BLaER1 treated with 17β-estradiol and CSF1 and Interleukin-3, amounts not matched to agents 10 nM and 100 nM (cell line): ENCODE measurements at regions not wholly inside any gene's neighbourhood (a gene's known extent, or its start where the extent isn't known, plus 50 kb on each side); places are given as distances from the start of the nearest gene placed in this dataset.

Experiments
- H3K27ac ChIP-seq, 11 experiments: shearing (Covaris generic); formaldehyde crosslinking; 2 replicates each; pipeline ENCODE4 v1.8.1; 2022
- H3K27me3 ChIP-seq, 11 experiments: shearing (Covaris generic); formaldehyde crosslinking; 2 replicates each; pipeline ENCODE4 v1.8.1; 2022
- H3K36me3 ChIP-seq, 11 experiments: shearing (Covaris generic); formaldehyde crosslinking; 2 replicates each; pipeline ENCODE4 v1.8.1; 2022
- H3K4me1 ChIP-seq, 10 experiments: shearing (Covaris generic); formaldehyde crosslinking; 2 replicates each; pipeline ENCODE4 v1.8.1; 2022
- H3K4me2 ChIP-seq, 11 experiments: shearing (Covaris generic); formaldehyde crosslinking; 2 replicates each; pipeline ENCODE4 v1.8.1; 2022
- H3K4me3 ChIP-seq, 10 experiments: shearing (Covaris generic); formaldehyde crosslinking; 2 replicates each; pipeline ENCODE4 v1.8.1; 2022
- H3K9ac ChIP-seq, 11 experiments: shearing (Covaris generic); formaldehyde crosslinking; 2 replicates each; pipeline ENCODE4 v1.8.1; 2022
- H3K9me3 ChIP-seq, 11 experiments: shearing (Covaris generic); formaldehyde crosslinking; replicated peaks in 1 of 11; 2 replicates each; pipeline ENCODE4 v1.8.1; 2022
- H4K20me1 ChIP-seq, 11 experiments: shearing (Covaris generic); formaldehyde crosslinking; 2 replicates each; pipeline ENCODE4 v1.8.1; 2022
- Cebpa-rat ChIP-seq, 11 experiments: shearing (Covaris generic); IDR thresholded peaks; 2 replicates each; pipeline ENCODE4 v1.8.1; 2022

DNA sequence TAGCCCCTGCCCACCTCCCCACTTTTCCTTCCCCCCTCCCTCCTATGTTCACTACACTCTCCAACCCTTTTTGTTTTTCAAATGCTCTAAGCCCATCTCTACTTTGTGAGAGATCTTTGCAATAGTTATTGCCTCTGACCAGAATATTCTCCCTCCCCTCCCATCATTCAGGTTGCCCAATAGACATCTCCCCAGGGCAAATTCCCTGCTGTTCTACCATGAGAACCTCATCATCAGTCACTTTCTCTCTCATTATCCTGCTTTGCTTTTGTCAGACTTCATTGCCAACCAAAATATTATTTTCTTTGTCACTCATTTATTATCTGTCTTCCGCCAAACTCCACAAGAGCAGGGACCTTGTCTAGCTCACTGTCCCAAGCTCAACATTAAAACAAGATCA, 268.2 kb upstream of the PPARGC1A start:
- Histone ChIP-seq H3K4me1 (no peaks in the 10 kb centered on the region), H3K4me3 (no peak overlapping the region), H4K20me1 (no peaks in the 10 kb centered on the region), H3K36me3 (no peaks in the 10 kb centered on the region), H3K4me2 (no peak overlapping the region), H3K27ac (no peak overlapping the region), H3K27me3 (no peaks in the 10 kb centered on the region), H3K9me3 (no peaks in the 10 kb centered on the region), H3K9ac (no peak overlapping the region)
- TF ChIP-seq Cebpa-rat (IDR thresholded peaks at IDR 0.05) = no peak

DNA sequence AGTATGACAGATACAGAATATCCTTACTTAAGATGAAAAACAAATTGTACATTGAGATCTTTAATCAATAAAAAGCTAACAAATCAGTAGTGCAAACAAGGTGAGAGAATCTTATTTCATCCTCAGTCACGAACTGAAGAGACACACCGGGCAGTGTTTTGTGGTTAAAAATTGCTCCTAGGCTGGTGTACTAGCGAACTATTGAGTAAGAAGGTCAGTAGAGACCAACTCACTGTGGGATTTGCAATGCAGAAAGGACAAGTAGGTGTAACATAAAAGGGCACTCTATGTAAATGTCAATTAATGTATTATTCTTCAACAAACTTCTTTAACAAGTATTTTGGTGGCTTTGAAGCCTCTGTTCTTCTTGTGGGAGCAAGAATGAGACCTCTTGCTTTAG, 260.2 kb upstream of the PPARGC1A start:
- Histone ChIP-seq H3K27me3 (no peaks in the 10 kb centered on the region), H3K4me2 (no peak overlapping the region)
- TF ChIP-seq Cebpa-rat (IDR thresholded peaks at IDR 0.05) = no peak

DNA sequence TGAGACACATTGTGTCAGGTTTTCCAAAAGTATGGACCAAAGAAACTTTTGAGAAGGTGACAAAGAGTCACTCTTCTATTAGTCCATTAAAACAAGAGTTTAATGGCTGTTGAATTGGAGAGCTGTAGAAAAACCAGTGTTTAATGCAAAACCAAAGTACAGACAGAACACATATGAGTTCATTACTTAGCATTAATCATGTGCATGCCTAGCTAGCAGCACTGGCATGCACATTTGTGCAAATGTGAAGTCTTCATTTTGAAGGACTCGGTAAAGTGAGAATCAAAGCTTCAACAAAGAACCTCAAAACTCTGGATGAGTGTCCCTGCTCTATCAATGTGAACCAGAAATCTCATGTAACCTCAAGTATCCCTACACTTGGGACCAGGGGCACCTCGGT, 256.3 kb upstream of the PPARGC1A start:
- H3K27ac ChIP-seq = no peak overlapping the region
- no peak overlapping the region for H3K4me3 ChIP-seq
- H3K4me1 ChIP-seq = peaks cover 0 to 4% (median under 1%) of the 10 kb centered on the region in 10 experiments; a peak in 8 of 20 replicates
- no peak for TF ChIP-seq Cebpa-rat (IDR thresholded peaks at IDR 0.05)
- H3K27me3 ChIP-seq = no peaks in the 10 kb centered on the region
- H3K9ac ChIP-seq = no peak overlapping the region
- H4K20me1 ChIP-seq = no peaks in the 10 kb centered on the region
- H3K9me3 ChIP-seq = no peaks in the 10 kb centered on the region
- H3K4me2 ChIP-seq = no peak overlapping the region
- H3K36me3 ChIP-seq = no peaks in the 10 kb centered on the region

More for the DNA sequence above, 260.2 kb upstream of the PPARGC1A start:
- Histone ChIP-seq H3K4me1 (peaks cover 12 to 16% (median 14%) of the 10 kb centered on the region in 10 experiments), H3K4me3 (no peak overlapping the region), H3K9ac (no peak overlapping the region), H3K9me3 (no peaks in the 10 kb centered on the region), H4K20me1 (no peaks in the 10 kb centered on the region), H3K27ac (no peak overlapping the region), H3K36me3 (no peaks in the 10 kb centered on the region)

DNA sequence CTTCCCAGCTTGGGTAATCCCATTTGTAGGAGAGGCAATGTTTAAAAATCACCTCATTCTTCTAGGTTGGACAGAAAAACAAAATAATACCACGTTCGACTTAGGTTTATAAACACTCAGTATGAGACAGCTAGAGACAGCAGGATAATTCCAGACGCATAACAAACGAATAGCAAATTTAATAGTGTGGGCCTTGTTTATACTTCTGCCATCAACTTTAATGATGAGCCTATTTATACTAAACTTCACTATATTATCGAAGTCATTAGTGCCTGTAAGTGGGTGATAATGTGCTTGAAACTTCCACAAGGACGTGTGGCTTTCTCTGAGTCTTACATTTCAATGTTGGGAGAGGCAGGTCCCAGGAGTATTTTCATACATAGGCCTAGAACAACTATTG, 255.7 kb upstream of the PPARGC1A start:
- no peaks in the 10 kb centered on the region for H4K20me1 ChIP-seq
- H3K4me1 ChIP-seq = no peaks in the 10 kb centered on the region
- no peaks in the 10 kb centered on the region for H3K27me3 ChIP-seq
- H3K36me3 ChIP-seq = no peaks in the 10 kb centered on the region
- no peak for TF ChIP-seq Cebpa-rat (IDR thresholded peaks at IDR 0.05)
- no peaks in the 10 kb centered on the region for H3K9me3 ChIP-seq
- H3K27ac ChIP-seq = no peak overlapping the region
- no peak overlapping the region for H3K4me3 ChIP-seq
- H3K4me2 ChIP-seq = no peak overlapping the region
- no peak overlapping the region for H3K9ac ChIP-seq

- H3K27me3 ChIP-seq = no peaks in the 10 kb centered on the region
- no peaks in the 10 kb centered on the region for H3K9me3 ChIP-seq
- no peak overlapping the region for H3K4me2 ChIP-seq
- no peak overlapping the region for H3K4me3 ChIP-seq
- H3K36me3 ChIP-seq = no peaks in the 10 kb centered on the region
- no peaks in the 10 kb centered on the region for H4K20me1 ChIP-seq
- no peak for TF ChIP-seq Cebpa-rat (IDR thresholded peaks at IDR 0.05)
- H3K27ac ChIP-seq = no peak overlapping the region
- H3K4me1 ChIP-seq = no peaks in the 10 kb centered on the region
- no peak overlapping the region for H3K9ac ChIP-seq
Observed at GRCh38 chr4:24144381-24144780, 254.5 kb upstream of the PPARGC1A start.

GRCh38 chr4:24143741-24144140, 253.9 kb upstream of the PPARGC1A start:
- no peaks in the 10 kb centered on the region for H3K4me1 ChIP-seq

GRCh38 chr4:24141836-24142235, 252.0 kb upstream of the PPARGC1A start:
- Histone ChIP-seq H3K36me3 (no peaks in the 10 kb centered on the region), H3K9me3 (no peaks in the 10 kb centered on the region), H3K9ac (no peak overlapping the region), H3K4me2 (no peak overlapping the region), H3K27me3 (no peaks in the 10 kb centered on the region), H3K4me3 (no peak overlapping the region), H3K27ac (no peak overlapping the region), H3K4me1 (no peaks in the 10 kb centered on the region), H4K20me1 (no peaks in the 10 kb centered on the region)
- TF ChIP-seq Cebpa-rat (IDR thresholded peaks at IDR 0.05) = no peak

More at GRCh38 chr4:24143741-24144140, 253.9 kb upstream of the PPARGC1A start:
- no peak overlapping the region for H3K27ac ChIP-seq
- H3K4me3 ChIP-seq = no peak overlapping the region
- H4K20me1 ChIP-seq = no peaks in the 10 kb centered on the region
- TF ChIP-seq Cebpa-rat (IDR thresholded peaks at IDR 0.05) = no peak
- no peak overlapping the region for H3K4me2 ChIP-seq
- H3K36me3 ChIP-seq = no peaks in the 10 kb centered on the region
- no peak overlapping the region for H3K9ac ChIP-seq
- no peaks in the 10 kb centered on the region for H3K27me3 ChIP-seq
- no peaks in the 10 kb centered on the region for H3K9me3 ChIP-seq

DNA sequence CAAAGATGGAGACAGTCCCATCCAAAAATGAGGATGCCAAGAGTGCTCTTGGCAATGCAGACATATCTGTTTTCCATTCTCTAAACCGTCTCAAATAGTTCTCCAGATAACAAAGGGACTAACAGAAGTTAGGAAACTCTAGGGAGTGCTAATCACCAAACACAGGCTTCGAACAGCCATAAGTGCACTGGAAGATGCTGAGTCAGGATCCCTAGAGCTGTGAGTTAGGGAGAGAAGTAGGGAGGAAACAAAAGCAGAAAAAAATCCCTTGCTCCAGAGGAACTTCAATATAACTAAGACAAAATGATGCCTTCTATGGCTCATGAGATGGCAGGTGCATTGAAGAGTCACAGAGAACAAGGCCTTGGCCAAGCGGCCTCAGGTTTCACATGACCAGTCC, 251.0 kb upstream of the PPARGC1A start:
- Histone ChIP-seq H3K4me3 (no peak overlapping the region), H3K27me3 (no peaks in the 10 kb centered on the region), H3K27ac (no peak overlapping the region), H3K4me1 (no peaks in the 10 kb centered on the region), H3K36me3 (no peaks in the 10 kb centered on the region), H3K9ac (no peak overlapping the region), H4K20me1 (no peaks in the 10 kb centered on the region), H3K4me2 (no peak overlapping the region), H3K9me3 (no peaks in the 10 kb centered on the region)
- no peak for TF ChIP-seq Cebpa-rat (IDR thresholded peaks at IDR 0.05)

DNA sequence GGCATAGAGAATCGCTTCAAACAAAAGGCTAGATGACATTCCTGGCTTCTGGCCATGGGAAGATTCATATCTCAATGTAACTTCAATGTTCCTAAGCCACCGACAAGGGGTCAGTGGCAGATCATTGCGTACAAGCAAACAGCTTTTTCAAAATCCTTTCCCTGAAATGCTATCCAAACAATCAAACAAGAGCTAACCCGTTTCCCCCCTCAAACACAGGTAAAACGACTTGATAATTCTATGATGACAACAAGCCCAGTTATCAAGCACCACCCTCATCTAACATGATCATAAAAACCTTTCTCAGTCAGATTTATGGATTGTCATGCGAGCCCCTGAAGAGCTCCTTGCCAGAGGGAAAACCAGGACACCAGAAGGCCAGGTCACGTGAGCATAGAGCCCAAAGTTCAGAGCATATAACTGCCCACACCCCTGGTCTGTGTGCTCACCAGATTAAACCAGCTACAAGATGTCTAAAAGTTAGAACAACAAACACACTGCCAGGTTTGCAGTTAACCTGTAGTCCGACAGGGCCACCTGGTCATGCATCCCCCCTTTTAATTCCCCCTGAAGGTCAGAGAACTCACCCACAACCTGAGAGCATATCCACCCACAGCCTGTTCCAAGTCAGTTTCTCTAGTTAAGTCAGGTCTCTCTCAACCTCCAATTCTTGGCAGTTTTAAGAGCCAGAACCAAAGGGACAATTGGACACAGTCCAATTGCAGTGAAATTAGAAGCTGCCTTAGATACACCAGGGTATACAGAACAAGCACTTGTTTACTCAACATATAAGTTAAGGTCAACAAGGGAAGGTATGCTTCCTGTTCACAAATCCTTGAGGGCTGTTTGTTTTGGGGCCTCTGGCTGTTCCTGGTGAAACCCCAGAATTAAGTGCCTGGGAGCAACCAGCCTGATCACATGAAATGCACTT, 248.1 kb upstream of the PPARGC1A start:
- H4K20me1 ChIP-seq = no peaks in the 10 kb centered on the region
- H3K9me3 ChIP-seq = no peaks in the 10 kb centered on the region
- H3K27ac ChIP-seq = no peak overlapping the region
- no peak overlapping the region for H3K9ac ChIP-seq
- H3K27me3 ChIP-seq = no peaks in the 10 kb centered on the region
- H3K4me2 ChIP-seq = no peak overlapping the region
- no peak for TF ChIP-seq Cebpa-rat (IDR thresholded peaks at IDR 0.05)
- H3K4me3 ChIP-seq = no peak overlapping the region
- no peaks in the 10 kb centered on the region for H3K36me3 ChIP-seq
- H3K4me1 ChIP-seq = no peaks in the 10 kb centered on the region
